ENCODE measurements at regions not wholly inside any gene's neighbourhood (a gene's known extent, or its start where the extent isn't known, plus 50 kb on each side); places are given as distances from the start of the nearest gene placed in this dataset.

GRCh38 chr13:64925727-64926126 is 2304.4 kb downstream of the PCDH9 start:
- Histone ChIP-seq H3K4me3 (ENCODE audit: low read depth, low read length) (no peak overlapping the region), H3K27me3 (ENCODE audit: control insufficient read depth, insufficient read depth, low read length) (no peaks in the 10 kb centered on the region), H3K36me3 (ENCODE audit: control insufficient read depth, insufficient read depth, low read length) (no peaks in the 10 kb centered on the region)
- DNase-seq (ENCODE audit: low read depth) (no peak), FAIRE-seq (no peak)
- no peak for TF ChIP-seq CTCF (IDR thresholded peaks at IDR 0.05; ENCODE audit: insufficient read depth, low read length, severe bottlenecking)

GRCh38 chr13:64925284-64925683 is 2304.9 kb downstream of the PCDH9 start:
- DNase-seq (ENCODE audit: low read depth) (no peak), FAIRE-seq (no peak)
- Histone ChIP-seq H3K27me3 (ENCODE audit: control insufficient read depth, insufficient read depth, low read length) (no peaks in the 10 kb centered on the region), H3K4me3 (ENCODE audit: low read depth, low read length) (no peak overlapping the region), H3K36me3 (ENCODE audit: control insufficient read depth, insufficient read depth, low read length) (no peaks in the 10 kb centered on the region)
- no peak for TF ChIP-seq CTCF (IDR thresholded peaks at IDR 0.05; ENCODE audit: insufficient read depth, low read length, severe bottlenecking)

GRCh38 chr13:64924401-64924800 is 2305.7 kb downstream of the PCDH9 start:
- Histone ChIP-seq H3K36me3 (ENCODE audit: control insufficient read depth, insufficient read depth, low read length) (no peaks in the 10 kb centered on the region), H3K27me3 (ENCODE audit: control insufficient read depth, insufficient read depth, low read length) (no peaks in the 10 kb centered on the region), H3K4me3 (ENCODE audit: low read depth, low read length) (no peak overlapping the region)
- no peak for DNase-seq (ENCODE audit: low read depth)
- no peak for TF ChIP-seq CTCF (IDR thresholded peaks at IDR 0.05; ENCODE audit: insufficient read depth, low read length, severe bottlenecking)
- FAIRE-seq: no peak

GRCh38 chr13:64917566-64917965 is 2312.6 kb downstream of the PCDH9 start:
- H3K27me3 ChIP-seq (ENCODE audit: control insufficient read depth, insufficient read depth, low read length): no peaks in the 10 kb centered on the region
- TF ChIP-seq CTCF (IDR thresholded peaks at IDR 0.05; ENCODE audit: insufficient read depth, low read length, severe bottlenecking): no peak
- FAIRE-seq: no peak
- H3K4me3 ChIP-seq (ENCODE audit: low read depth, low read length): no peak overlapping the region
- no peaks in the 10 kb centered on the region for H3K36me3 ChIP-seq (ENCODE audit: control insufficient read depth, insufficient read depth, low read length)
- DNase-seq (ENCODE audit: low read depth): no peak

- peak; percentile 70 for DNase-seq (ENCODE audit: low read depth)
- FAIRE-seq: no peak
- TF ChIP-seq CTCF (IDR thresholded peaks at IDR 0.05; ENCODE audit: insufficient read depth, low read length, severe bottlenecking): no peak
Measured at GRCh38 chr13:64912141-64912540, 2318.0 kb downstream of the PCDH9 start.

GRCh38 chr13:64910096-64910495 is 2320.0 kb downstream of the PCDH9 start:
- no peak for TF ChIP-seq CTCF (IDR thresholded peaks at IDR 0.05; ENCODE audit: insufficient read depth, low read length, severe bottlenecking)
- Histone ChIP-seq H3K36me3 (ENCODE audit: control insufficient read depth, insufficient read depth, low read length) (no peaks in the 10 kb centered on the region), H3K4me3 (ENCODE audit: low read depth, low read length) (no peak overlapping the region), H3K27me3 (ENCODE audit: control insufficient read depth, insufficient read depth, low read length) (no peaks in the 10 kb centered on the region)
- no peak for FAIRE-seq
- DNase-seq (ENCODE audit: low read depth): peak; percentile 66

More at GRCh38 chr13:64912141-64912540, 2318.0 kb downstream of the PCDH9 start:
- Histone ChIP-seq H3K27me3 (ENCODE audit: control insufficient read depth, insufficient read depth, low read length) (no peaks in the 10 kb centered on the region), H3K36me3 (ENCODE audit: control insufficient read depth, insufficient read depth, low read length) (no peaks in the 10 kb centered on the region), H3K4me3 (ENCODE audit: low read depth, low read length) (no peak overlapping the region)
